ENCODE measurements at regions not wholly inside any gene's neighbourhood (a gene's known extent, or its start where the extent isn't known, plus 50 kb on each side); places are given as distances from the start of the nearest gene placed in this dataset.

- DNase-seq (ENCODE audit: low read depth): no peak
Measured at GRCh38 chr4:53813998-53814397, 222.7 kb upstream of the LNX1 start.

DNA sequence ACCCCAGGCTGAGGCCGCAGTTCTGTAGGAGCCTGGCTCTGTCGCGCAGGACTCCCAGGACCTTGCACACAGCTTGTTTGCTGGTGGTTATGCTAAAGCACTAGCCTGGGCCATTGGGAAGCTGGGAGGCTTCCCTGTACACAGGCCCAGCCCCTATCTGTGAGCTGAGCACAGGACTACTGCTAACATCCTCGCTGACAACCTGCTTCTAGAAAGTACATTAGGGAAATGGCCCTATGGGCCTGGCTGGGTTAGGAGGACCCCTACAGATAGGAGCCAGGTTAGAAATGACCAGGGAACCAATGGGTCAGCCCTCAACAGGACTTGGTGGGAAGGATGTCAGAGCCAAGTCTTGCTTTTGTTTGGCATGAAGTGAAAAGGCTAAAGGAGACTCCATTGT, 219.4 kb upstream of the LNX1 start:
- no peak for DNase-seq (ENCODE audit: low read depth)

DNA sequence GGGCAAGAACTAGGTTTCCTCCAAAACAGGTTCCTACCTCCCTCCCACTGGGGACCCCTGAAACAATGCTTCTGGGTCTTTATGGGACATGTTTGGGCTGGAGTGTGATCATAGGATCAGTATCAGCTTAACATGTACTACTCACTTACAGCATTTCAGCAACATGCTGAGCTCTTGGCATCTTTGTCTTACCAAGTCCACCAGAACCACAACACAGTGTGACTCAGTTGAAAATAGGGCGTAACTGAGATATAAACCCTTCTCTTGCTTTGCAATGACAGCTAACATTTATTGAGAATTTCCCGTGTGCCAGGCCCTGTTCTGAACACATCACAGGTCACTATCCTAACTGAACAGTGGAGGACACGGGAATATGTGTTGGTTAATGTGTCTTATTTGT, 218.5 kb upstream of the LNX1 start:
- no peak for DNase-seq (ENCODE audit: low read depth)

- DNase-seq (ENCODE audit: low read depth): no peak
Measured at GRCh38 chr4:53805291-53805690, 214.0 kb upstream of the LNX1 start.

DNA sequence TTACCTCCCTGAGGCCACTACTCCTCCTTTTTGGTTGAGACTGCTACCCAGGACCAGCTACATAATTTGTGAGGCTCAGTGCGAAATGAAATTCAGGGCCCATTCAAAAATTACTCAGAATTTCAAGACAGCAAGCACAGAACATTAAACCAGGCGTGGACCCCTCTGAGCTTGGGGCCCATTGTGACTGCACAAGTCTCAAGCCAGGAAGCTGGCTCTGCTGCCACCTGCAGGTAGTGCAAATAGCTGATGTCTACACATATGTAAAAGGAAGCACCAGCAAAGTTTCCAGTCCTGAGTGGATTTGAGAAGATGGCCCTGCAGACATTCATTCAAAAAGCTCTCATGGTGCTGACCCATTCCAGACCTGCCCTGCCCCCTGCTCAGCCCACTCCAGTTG, 213.4 kb upstream of the LNX1 start:
- no peak for DNase-seq (ENCODE audit: low read depth)

- no peak for DNase-seq (ENCODE audit: low read depth)
Measured at GRCh38 chr4:53802500-53802899, 211.2 kb upstream of the LNX1 start.

GRCh38 chr4:53801373-53801772, 210.1 kb upstream of the LNX1 start:
- no peak for DNase-seq (ENCODE audit: low read depth)

GRCh38 chr4:53800741-53801140, 209.5 kb upstream of the LNX1 start:
- DNase-seq (ENCODE audit: low read depth): peak; percentile 26

DNA sequence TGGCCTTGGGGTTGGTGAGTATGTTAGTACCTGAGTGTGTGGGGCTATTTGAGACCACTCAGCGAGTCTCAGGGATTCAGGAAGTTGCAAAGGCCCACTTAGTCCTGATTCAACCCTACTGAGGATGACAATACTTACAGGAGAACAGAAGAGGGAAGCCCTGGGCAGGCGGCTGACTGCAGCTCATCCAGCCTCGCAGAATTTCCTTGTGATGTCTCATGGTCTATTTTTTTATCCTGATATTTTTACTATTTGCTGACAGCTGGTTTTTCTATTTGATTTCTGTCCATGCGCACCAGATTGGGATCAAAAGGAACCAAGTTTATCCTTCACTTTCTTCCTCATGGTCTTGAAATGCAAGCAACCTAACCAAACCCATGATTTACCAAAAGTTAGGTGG, 201.8 kb upstream of the LNX1 start:
- no peak for DNase-seq (ENCODE audit: low read depth)

GRCh38 chr4:53790286-53790685, 199.0 kb upstream of the LNX1 start:
- no peak for DNase-seq (ENCODE audit: low read depth)

DNA sequence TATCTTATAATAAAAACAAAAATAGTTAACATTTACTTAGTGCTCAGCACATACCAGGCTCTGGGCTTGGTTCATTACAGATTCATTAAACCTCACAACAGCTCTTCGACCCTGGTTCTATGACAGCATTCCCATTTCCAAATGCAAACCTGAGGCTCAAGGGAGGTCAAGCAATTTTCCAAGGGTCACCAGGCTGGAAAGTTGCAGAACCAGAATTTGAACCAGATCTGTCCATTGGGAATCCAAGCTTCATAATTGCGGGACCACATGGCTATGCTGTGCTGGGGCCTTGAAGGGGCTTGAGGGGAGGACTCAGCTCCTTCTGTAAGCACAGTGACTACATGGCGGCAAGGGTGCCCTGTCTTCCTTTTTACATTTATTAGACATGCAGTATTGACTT, 197.3 kb upstream of the LNX1 start:
- DNase-seq (ENCODE audit: low read depth): no peak

GRCh38 chr4:53788011-53788410, 196.7 kb upstream of the LNX1 start:
- no peak for DNase-seq (ENCODE audit: low read depth)

GRCh38 chr4:53786632-53787031, 195.3 kb upstream of the LNX1 start:
- DNase-seq (ENCODE audit: low read depth): peak; percentile 60

- peak; percentile 50 for DNase-seq (ENCODE audit: low read depth)
Measured at GRCh38 chr4:53785996-53786395, 194.7 kb upstream of the LNX1 start.

DNA sequence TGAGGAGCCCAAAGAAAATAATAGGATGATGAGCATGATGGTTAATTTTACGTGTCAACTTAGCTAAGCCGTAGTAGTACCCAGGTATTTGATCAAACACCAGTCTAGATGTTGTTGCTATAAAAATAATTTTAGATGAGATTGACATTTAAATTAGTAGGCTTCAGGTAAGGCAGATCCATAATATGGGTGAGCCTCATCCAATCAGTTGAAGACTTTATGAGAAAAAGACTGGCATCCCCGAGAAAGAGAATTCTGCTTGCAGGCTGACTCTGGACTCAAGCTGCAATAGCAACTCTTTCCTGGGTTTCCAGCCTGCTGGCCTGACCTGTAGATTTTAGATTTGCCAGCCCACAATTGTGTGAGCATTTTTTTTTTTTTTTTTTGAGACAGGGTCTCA, 192.8 kb upstream of the LNX1 start:
- no peak for DNase-seq (ENCODE audit: low read depth)

DNA sequence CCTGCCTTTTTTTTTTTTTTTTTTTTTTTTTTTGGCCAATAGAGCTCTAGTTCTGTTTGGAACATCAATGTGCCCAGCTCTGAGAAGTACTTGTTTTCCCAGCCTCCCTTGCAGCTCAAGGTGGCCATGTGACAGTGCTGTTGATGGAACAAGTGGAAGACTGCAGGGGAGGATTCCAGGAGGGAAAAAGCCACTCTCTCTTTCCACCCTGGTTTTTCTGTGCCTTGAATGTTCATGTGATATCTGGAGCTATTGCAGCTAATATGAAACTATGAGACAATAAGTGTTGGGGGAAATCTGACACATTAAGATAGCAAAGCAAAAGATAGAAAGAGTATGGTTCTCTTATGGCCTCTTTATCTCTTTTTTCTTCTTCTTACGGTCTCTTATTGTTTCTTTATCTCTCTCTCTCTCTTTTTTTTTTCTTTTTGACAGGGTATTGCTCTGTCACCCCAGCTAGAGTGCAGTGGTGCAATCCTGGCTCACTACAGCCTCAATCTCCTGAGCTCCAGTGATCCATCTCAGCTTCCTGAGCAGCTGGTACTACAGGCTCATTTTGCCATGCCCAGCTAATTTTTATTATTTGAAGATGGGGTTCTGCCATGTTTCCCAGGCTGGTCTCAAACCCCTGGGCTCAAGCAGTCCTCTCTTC, 192.0 kb upstream of the LNX1 start:
- DNase-seq (ENCODE audit: low read depth): no peak

- DNase-seq (ENCODE audit: low read depth): peak; percentile 70
Measured at GRCh38 chr4:53782458-53782845, 191.2 kb upstream of the LNX1 start.

DNA sequence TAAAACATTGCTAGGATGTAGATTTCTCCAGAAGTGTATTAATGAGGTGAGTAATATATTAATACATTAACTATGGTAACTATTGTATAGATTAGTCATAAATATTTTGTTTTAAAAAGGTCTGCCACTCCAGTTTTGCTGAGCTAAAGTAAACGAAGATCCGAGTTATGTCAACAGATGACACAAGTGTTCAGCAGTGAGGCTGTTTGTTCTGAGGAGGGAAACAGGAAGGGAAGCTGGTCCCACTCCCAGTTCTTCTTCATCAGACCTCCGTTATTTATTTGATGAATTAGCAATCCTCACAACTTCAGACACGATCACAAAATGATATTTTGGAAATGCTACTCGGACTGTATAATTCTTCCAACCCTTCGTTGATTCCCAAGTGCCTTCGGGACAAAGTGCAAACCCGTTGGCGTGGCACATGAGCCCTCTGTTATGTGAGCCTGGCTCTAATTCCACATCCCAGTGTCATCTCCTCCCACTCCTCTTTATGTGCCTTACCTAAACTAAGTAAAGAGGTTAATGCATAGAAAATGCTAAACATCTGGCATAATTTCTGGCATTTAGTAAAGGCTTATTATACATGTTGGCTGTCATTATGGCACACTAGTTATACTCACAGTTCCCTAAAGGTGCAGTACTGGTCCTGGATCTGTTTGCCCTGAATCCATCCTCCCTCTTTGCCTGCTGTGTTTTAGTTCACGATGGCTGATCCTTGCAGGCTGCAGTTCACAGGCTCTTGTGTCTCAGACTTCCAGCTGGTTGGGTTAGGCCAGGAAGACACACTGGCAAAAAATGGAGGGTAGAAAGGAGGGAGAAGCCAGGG, 190.6 kb upstream of the LNX1 start:
- DNase-seq (ENCODE audit: low read depth): peak; percentile 71

GRCh38 chr4:53780736-53781400, 189.6 kb upstream of the LNX1 start:
- DNase-seq (ENCODE audit: low read depth): peak; percentile 22

GRCh38 chr4:53779025-53779424, 187.7 kb upstream of the LNX1 start:
- DNase-seq (ENCODE audit: low read depth): peak; percentile 81

DNA sequence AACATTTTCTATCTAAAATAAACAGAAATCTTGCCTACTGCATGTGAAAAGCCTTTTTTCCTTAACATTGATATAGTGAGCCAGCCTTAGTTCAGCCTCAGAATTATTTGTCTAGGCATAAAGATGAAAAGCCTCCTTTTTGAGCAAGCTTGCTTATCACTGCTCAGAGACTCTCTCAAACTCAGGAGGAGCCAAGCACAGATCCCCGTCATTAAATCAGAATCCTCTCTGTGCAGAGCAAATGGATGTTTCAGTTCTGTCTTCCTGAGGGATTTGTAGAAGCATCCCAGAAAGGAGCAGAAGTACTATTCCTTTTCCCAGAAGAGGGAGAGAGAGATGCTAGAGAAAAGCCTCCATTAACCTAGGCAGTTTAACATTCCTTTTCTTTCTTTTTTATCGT, 186.9 kb upstream of the LNX1 start:
- no peak for DNase-seq (ENCODE audit: low read depth)

- DNase-seq (ENCODE audit: low read depth): peak; percentile 97
Measured at GRCh38 chr4:53777244-53777984, 186.1 kb upstream of the LNX1 start.

GRCh38 chr4:53776141-53776540, 184.9 kb upstream of the LNX1 start:
- DNase-seq (ENCODE audit: low read depth): no peak
